ENCODE measurements at regions not wholly inside any gene's neighbourhood (a gene's known extent, or its start where the extent isn't known, plus 50 kb on each side); places are given as distances from the start of the nearest gene placed in this dataset.

- in situ Hi-C loops (cut with HindIII; ENCODE audit: low sequenced_read_pairs) = no loop called here
- DNase-seq (ENCODE audit: low spot score) = no peak
Measured at GRCh38 chr4:56118845-56119244, 170.1 kb downstream of the CEP135 start.

GRCh38 chr4:56118055-56118454 is 169.3 kb downstream of the CEP135 start:
- in situ Hi-C loops (cut with HindIII; ENCODE audit: low sequenced_read_pairs) = no loop called here
- no peak for DNase-seq (ENCODE audit: low spot score)

- in situ Hi-C loops (cut with HindIII; ENCODE audit: low sequenced_read_pairs) = no loop called here
- DNase-seq (ENCODE audit: low spot score) = peak; percentile 38
Measured at GRCh38 chr4:56115898-56116297, 167.2 kb downstream of the CEP135 start.

- in situ Hi-C loops (cut with HindIII; ENCODE audit: low sequenced_read_pairs) = no loop called here
- DNase-seq (ENCODE audit: low spot score) = no peak
Measured at GRCh38 chr4:56112377-56112776, 163.6 kb downstream of the CEP135 start.

GRCh38 chr4:56106180-56107147 is 157.7 kb downstream of the CEP135 start:
- in situ Hi-C loops (cut with HindIII; ENCODE audit: low sequenced_read_pairs) = no loop called here
- no peak for DNase-seq (ENCODE audit: low spot score)

GRCh38 chr4:56104188-56104587 is 155.4 kb downstream of the CEP135 start:
- in situ Hi-C loops (cut with HindIII; ENCODE audit: low sequenced_read_pairs) = no loop called here
- no peak for DNase-seq (ENCODE audit: low spot score)

GRCh38 chr4:56102601-56103000 is 153.9 kb downstream of the CEP135 start:
- no peak for DNase-seq (ENCODE audit: low spot score)
- in situ Hi-C loops (cut with HindIII; ENCODE audit: low sequenced_read_pairs) = no loop called here

GRCh38 chr4:56099378-56099786 is 150.6 kb downstream of the CEP135 start:
- in situ Hi-C loops (cut with HindIII; ENCODE audit: low sequenced_read_pairs) = no loop called here
- peak; percentile 40 for DNase-seq (ENCODE audit: low spot score)

GRCh38 chr4:56093576-56093975 is 144.8 kb downstream of the CEP135 start:
- no peak for DNase-seq (ENCODE audit: low spot score)
- in situ Hi-C loops (cut with HindIII; ENCODE audit: low sequenced_read_pairs) = no loop called here

GRCh38 chr4:56092540-56092939 is 143.8 kb downstream of the CEP135 start:
- no peak for DNase-seq (ENCODE audit: low spot score)
- in situ Hi-C loops (cut with HindIII; ENCODE audit: low sequenced_read_pairs) = no loop called here

GRCh38 chr4:56086561-56086960 is 137.8 kb downstream of the CEP135 start:
- in situ Hi-C loops (cut with HindIII; ENCODE audit: low sequenced_read_pairs) = no loop called here
- DNase-seq (ENCODE audit: low spot score) = no peak

- no peak for DNase-seq (ENCODE audit: low spot score)
- in situ Hi-C loops (cut with HindIII; ENCODE audit: low sequenced_read_pairs) = no loop called here
Measured at GRCh38 chr4:56086073-56086541, 137.4 kb downstream of the CEP135 start.

- in situ Hi-C loops (cut with HindIII; ENCODE audit: low sequenced_read_pairs) = no loop called here
- no peak for DNase-seq (ENCODE audit: low spot score)
Measured at GRCh38 chr4:56085275-56085674, 136.5 kb downstream of the CEP135 start.

GRCh38 chr4:56084851-56085250 is 136.1 kb downstream of the CEP135 start:
- in situ Hi-C loops (cut with HindIII; ENCODE audit: low sequenced_read_pairs) = no loop called here
- no peak for DNase-seq (ENCODE audit: low spot score)

Data from G401 (cell line).